Neural cell (in vitro differentiated cells): ENCODE measurements at regions not wholly inside any gene's neighbourhood (a gene's known extent, or its start where the extent isn't known, plus 50 kb on each side); places are given as distances from the start of the nearest gene placed in this dataset.

Experiments used
- H2AFZ ChIP-seq: fragments of 200-600, 300-800 bp; sonication (generic), shearing (Covaris generic); 2 replicates; pipeline ENCODE4 v1.6.0; 2014; ENCODE audit warnings: low read depth, mild to moderate bottlenecking, antibody characterized with exemption, low read length, moderate library complexity
- H3F3A ChIP-seq: fragments of 200-600 bp; shearing (Covaris generic); 2 replicates; pipeline ENCODE4 v1.6.1; 2016; ENCODE audit warnings: mild to moderate bottlenecking, moderate library complexity, mixed read lengths, antibody characterized with exemption, low read length; ENCODE audit not compliant: insufficient read depth, poor library complexity, severe bottlenecking
- H3K27ac ChIP-seq: fragments of 200-600, 300-800 bp; sonication (generic), shearing (Covaris generic); 2 replicates; pipeline ENCODE4 v1.5.1; 2014; ENCODE audit warnings: mild to moderate bottlenecking, low read length, moderate library complexity
- H3K27me3 ChIP-seq: fragments of 300-800, 200-600 bp; sonication (generic), shearing (Covaris generic); 2 replicates; pipeline ENCODE4 v1.6.0; 2014; ENCODE audit warnings: mild to moderate bottlenecking, low read depth, low read length, moderate library complexity; ENCODE audit not compliant: insufficient read depth
- H3K36me3 ChIP-seq: fragments of 300-800, 200-600 bp; sonication (generic), shearing (Covaris generic); 2 replicates; pipeline ENCODE4 v1.5.1; 2014; ENCODE audit warnings: mild to moderate bottlenecking, antibody characterized with exemption, low read length, moderate library complexity; ENCODE audit not compliant: insufficient read depth
- H3K4me2 ChIP-seq: fragments of 300-800, 200-600 bp; sonication (generic), shearing (Covaris generic); 2 replicates; pipeline ENCODE4 v1.6.0; 2014; ENCODE audit warnings: mild to moderate bottlenecking, low read length
- H3K4me3 ChIP-seq: fragments of 300-800, 200-600 bp; sonication (generic), shearing (Covaris generic); 2 replicates; pipeline ENCODE4 v1.5.1; 2014; ENCODE audit warnings: mild to moderate bottlenecking, low read length, moderate library complexity
- H3K79me2 ChIP-seq: fragments of 200-600 bp; shearing (Covaris generic); replicated peaks from 2 replicates; pipeline ENCODE4 v1.6.0; 2014; ENCODE audit warnings: mild to moderate bottlenecking, low read length, moderate library complexity; ENCODE audit not compliant: insufficient read depth
- H3K9ac ChIP-seq: fragments of 300-800, 200-600 bp; sonication (generic), shearing (Covaris generic); 2 replicates; pipeline ENCODE4 v1.6.1; 2016; ENCODE audit warnings: mild to moderate bottlenecking, low read length, mixed read lengths
- H3K9me2 ChIP-seq: fragments of 200-600 bp; shearing (Covaris generic); 2 replicates; pipeline ENCODE4 v1.6.1; 2016; ENCODE audit warnings: mild to moderate bottlenecking, low read length, mixed read lengths; ENCODE audit not compliant: insufficient read depth
- H3K9me3 ChIP-seq: fragments of 200-600, 300-800 bp; sonication (generic), shearing (Covaris generic); 2 replicates; pipeline ENCODE4 v1.6.1; 2016; ENCODE audit warnings: mild to moderate bottlenecking, mixed run types, low read length, moderate library complexity, mixed read lengths
- H4K20me1 ChIP-seq: fragments of 200-600 bp; shearing (Covaris generic); 2 replicates; pipeline ENCODE4 v1.6.1; 2016; ENCODE audit warnings: mild to moderate bottlenecking, mixed run types; ENCODE audit not compliant: insufficient read depth
- CTCF ChIP-seq: fragments of 450-650 bp; IDR thresholded peaks from 2 replicates; pipeline ENCODE4 v1.5.1; 2014; ENCODE audit warnings: antibody characterized with exemption, mild to moderate bottlenecking, moderate library complexity; ENCODE audit not compliant: poor library complexity, severe bottlenecking
- EP300 ChIP-seq: fragments of 450-650 bp; conservative IDR thresholded peaks from 2 replicates; pipeline ENCODE4 v1.6.1; 2014; ENCODE audit warnings: antibody characterized with exemption, mild to moderate bottlenecking, moderate library complexity; ENCODE audit not compliant: poor library complexity, severe bottlenecking
- EZH2 ChIP-seq: fragments of 200-600, 300-800 bp; shearing (Covaris generic), sonication (generic); IDR thresholded peaks from 2 replicates; pipeline ENCODE4 v1.6.1; 2014; ENCODE audit warnings: antibody characterized with exemption, low read length, borderline replicate concordance, mild to moderate bottlenecking; ENCODE audit not compliant: insufficient read depth, poor library complexity, severe bottlenecking
- MXI1 ChIP-seq: fragments of 450-650 bp; conservative IDR thresholded peaks from 2 replicates; pipeline ENCODE4 v1.6.1; 2014; ENCODE audit warnings: antibody characterized with exemption, mild to moderate bottlenecking; ENCODE audit not compliant: poor library complexity, severe bottlenecking
- POLR2AphosphoS5 ChIP-seq: IDR thresholded peaks from 2 replicates; pipeline ENCODE4 v1.6.1; 2012
- RAD21 ChIP-seq: fragments of 450-650 bp; conservative IDR thresholded peaks from 2 replicates; pipeline ENCODE4 v1.6.1; 2014; ENCODE audit warnings: antibody characterized with exemption, mild to moderate bottlenecking, moderate library complexity
- REST ChIP-seq: IDR thresholded peaks from 2 replicates; pipeline ENCODE4 v1.6.1; 2012; ENCODE audit warnings: borderline replicate concordance
- SMC3 ChIP-seq: fragments of 450-650 bp; conservative IDR thresholded peaks from 2 replicates; pipeline ENCODE4 v1.6.1; 2014; ENCODE audit warnings: antibody characterized with exemption, mild to moderate bottlenecking, moderate library complexity; ENCODE audit not compliant: poor library complexity
- TAF1 ChIP-seq: IDR thresholded peaks from 2 replicates; pipeline ENCODE4 v1.6.1; 2012; ENCODE audit warnings: low read depth

- Histone ChIP-seq H3K27ac (no peak overlapping the region), H3K9ac (no peak overlapping the region), H3K9me3 (no peaks in the 10 kb centered on the region), H2AFZ (no peak overlapping the region), H3K79me2 (no peaks in the 10 kb centered on the region), H4K20me1 (no peaks in the 10 kb centered on the region), H3K9me2 (no peaks in the 10 kb centered on the region), H3K27me3 (no peaks in the 10 kb centered on the region), H3K4me3 (no peak overlapping the region), H3K4me2 (no peak overlapping the region), H3K36me3 (no peaks in the 10 kb centered on the region), H3F3A (no peaks in the 10 kb centered on the region)
- TF ChIP-seq EZH2 (no peak), MXI1 (no peak), POLR2AphosphoS5 (no peak), CTCF (no peak), SMC3 (no peak), RAD21 (no peak), TAF1 (no peak)
These were observed 147.9 kb upstream of the LUZP2 start for GRCh38 chr11:24348908-24349307.

GRCh38 chr11:24351179-24351578, 145.7 kb upstream of the LUZP2 start:
- TF ChIP-seq RAD21, result no peak
- TF ChIP-seq TAF1, result no peak
- TF ChIP-seq REST, result no peak
- peak; percentile 75 for TF ChIP-seq EP300
- TF ChIP-seq CTCF, result no peak
- TF ChIP-seq SMC3, result no peak
- no peak for TF ChIP-seq EZH2
- TF ChIP-seq POLR2AphosphoS5, result peak; percentile 50
- H3K36me3 ChIP-seq, result no peaks in the 10 kb centered on the region
- H4K20me1 ChIP-seq, result no peaks in the 10 kb centered on the region
- H3K27ac ChIP-seq, result no peak overlapping the region
- no peak overlapping the region for H3K9ac ChIP-seq
- no peaks in the 10 kb centered on the region for H3K9me3 ChIP-seq
- H3K27me3 ChIP-seq, result no peaks in the 10 kb centered on the region
- no peaks in the 10 kb centered on the region for H3F3A ChIP-seq
- no peak overlapping the region for H2AFZ ChIP-seq
- no peak overlapping the region for H3K4me3 ChIP-seq
- no peak overlapping the region for H3K4me2 ChIP-seq
- H3K9me2 ChIP-seq, result no peaks in the 10 kb centered on the region
- H3K79me2 ChIP-seq, result no peaks in the 10 kb centered on the region
